Suppressor macrophage treated with lipopolysaccharide for 1 hour (primary cell): ENCODE measurements at regions not wholly inside any gene's neighbourhood (a gene's known extent, or its start where the extent isn't known, plus 50 kb on each side); places are given as distances from the start of the nearest gene placed in this dataset.

ENCODE experiments used
- DNase-seq, 3 donors: peaks; one replicate each; pipeline ENCODE4 v3.0.0-alpha.2; 2020 to 2022

- peak; percentile 85 to 93 (median 91) for DNase-seq
Observed at GRCh38 chr14:50040401-50040775, 76.0 kb downstream of the VCPKMT start.

DNA sequence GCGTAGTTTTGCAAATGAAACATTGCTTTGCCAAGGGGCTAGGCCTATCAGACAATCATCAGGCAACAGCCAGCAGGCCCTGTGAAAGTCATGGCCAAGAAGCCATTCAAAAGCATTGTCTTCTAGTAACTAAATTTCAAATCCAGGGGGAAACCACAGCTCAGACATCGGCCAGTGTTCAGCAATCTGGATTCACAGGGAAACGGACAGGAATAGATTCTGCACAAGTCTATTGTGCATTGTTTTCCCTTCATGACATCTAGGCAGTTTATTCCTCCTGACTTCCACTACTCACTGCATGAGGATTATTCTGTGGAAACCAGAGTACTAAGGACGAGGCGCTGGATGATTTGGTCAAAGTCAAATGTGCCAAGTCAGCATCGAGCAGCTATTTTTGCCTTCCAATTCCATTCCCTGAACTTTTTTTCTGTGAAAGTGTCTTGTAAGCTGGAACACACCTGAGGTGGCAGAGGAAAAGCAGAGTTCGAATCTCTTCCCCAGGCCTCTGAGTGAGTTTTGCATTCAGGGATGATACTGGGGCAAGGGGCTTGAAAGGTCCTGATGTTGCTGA is 75.4 kb downstream of the VCPKMT start:
- no peak for DNase-seq

- DNase-seq: no peak
Observed at GRCh38 chr14:50041980-50042379, 74.4 kb downstream of the VCPKMT start.

DNA sequence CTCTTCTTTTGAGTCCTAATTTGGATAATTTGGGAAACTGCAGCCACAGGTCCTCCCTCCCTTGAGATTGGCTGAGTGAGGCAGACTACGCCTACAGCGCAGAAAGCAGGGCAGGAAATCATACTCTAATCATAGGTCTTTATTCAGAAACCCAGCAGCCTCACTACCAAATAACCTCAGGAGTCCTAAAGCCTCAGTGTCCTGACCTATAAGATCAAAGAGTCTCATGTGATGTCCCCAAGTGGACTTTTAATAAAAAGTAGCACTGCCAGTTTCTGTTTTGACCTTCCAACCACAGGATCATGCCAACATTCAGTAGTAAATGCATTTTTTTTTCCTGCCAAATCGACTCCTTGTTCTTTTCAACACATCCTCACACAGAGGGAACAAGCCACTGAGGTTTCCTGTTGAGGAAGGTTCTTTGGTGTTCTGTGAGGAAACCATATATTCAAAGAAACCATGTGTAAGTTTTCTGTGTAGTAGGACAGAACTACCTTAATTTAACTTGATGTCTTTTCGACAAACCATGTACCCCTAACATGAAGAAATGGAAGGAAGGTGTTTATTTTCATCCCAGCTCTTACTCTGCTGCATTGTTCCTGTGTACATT is 72.2 kb downstream of the VCPKMT start:
- peak; percentile 62 to 80 (median 63) for DNase-seq

DNA sequence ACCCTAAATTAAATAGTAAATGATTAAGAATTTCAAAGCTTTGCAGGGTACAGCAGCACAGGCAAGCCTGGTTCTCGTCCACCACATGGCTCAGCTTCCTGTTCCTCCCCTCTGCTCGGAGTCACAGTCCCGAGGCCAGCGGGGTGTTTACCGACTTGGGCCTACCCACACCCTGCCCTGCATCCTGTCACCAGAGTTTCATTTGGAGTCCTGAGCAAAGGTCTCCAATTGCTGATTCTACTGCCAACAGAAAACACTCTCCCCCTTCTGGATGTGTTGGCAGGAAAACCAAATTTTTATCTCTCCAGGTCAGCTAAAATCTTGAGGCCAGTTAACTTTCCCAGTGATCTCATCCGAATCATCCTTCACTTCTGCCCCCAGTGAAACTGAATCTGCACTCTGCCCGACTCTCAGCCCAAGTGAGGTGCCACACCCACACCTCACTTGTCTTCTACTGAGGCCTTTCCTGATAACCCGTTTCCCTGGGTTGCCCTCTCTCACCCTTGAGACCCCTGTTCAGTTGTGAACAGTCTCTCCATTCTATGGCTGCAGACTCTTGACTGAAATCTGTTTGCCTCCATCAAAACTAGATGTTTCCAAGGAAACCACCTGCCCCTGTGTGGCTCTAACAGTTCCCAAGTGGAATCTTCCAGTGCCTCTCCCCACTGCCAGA is 71.2 kb downstream of the VCPKMT start:
- peak; percentile 95 to 98 (median 95) for DNase-seq

DNA sequence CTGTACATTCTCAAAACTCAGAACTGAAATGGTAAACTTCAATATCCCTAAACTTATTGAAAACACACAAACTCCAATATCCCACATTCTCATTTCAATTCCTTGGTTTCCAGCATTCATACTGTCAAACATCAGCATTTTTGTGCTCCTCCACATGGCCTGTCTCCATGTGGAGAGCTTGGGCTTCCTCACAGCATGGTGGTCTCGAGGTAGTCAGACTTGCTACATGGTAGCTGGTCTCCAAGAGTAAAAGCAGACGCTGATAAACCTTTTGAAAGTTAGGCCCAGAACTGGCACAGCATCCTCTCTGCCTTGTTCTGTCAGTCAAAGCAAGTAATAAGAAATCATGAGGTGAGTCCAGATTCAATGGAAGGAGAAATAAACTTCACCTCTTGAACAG is 70.5 kb downstream of the VCPKMT start:
- no peak for DNase-seq

DNA sequence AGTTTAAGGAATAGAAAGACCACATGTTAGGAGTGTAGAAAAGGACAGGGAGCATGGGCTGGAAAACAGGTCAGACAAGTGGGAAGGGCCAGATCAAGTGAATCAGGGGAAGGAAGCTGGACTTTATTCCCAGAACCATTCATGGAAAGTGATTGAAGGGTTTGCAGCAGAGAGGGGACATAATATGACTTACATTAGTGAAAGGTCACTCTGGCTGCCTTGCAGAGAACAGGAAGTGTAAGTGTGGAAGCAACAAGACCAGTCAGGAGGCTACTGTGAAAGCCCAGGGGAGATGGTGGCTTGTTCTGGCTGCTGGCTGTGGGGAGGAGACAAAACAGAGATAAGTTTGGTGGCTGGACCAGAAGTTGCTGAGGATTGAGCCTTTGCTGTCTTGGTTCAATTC is 69.1 kb downstream of the VCPKMT start:
- peak; percentile 69 to 84 (median 72) for DNase-seq

- no peak for DNase-seq
Observed at GRCh38 chr14:50049093-50049492, 67.3 kb downstream of the VCPKMT start.

DNA sequence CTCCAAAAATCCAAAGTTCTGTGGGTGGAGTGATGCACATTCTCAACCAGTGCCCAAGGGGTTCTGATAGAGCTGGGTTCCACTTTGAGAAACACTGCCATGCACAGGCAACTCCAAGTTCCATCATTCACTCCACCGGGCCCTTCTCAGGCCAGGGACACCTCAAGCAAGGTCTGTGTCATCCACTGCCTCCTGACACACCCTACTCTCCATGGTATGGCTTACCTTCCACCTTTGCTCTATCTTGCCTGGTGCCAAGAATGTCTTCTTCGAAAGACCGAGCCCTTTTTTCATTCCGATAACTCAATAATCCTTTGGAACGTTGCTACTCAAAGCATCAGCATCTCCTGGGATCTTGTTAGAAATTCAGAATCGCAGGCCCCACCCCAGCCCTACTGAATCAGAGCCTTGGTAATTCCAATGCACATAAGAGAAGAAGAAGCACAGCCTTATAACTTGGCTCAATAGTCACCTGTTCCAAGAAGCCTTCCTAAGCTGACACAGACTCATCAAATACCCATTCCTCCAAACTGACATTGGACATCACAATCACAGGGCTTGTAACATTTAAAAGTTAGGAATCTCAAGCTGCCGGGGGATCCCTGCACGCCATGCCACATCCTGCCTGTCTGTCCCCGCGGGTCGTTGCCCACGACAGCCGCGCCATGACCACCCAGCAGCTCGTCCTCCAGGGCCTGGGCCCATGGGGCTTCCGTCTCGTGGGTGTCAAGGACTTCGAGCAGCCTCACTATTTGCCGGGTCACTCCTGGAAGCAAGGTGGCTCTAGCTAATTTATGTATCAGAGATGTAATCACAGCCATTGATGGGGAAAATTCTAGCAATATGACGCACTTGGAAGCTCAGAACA is 66.4 kb downstream of the VCPKMT start:
- no peak for DNase-seq

- DNase-seq: no peak
Observed at GRCh38 chr14:50051106-50051505, 65.3 kb downstream of the VCPKMT start.

DNA sequence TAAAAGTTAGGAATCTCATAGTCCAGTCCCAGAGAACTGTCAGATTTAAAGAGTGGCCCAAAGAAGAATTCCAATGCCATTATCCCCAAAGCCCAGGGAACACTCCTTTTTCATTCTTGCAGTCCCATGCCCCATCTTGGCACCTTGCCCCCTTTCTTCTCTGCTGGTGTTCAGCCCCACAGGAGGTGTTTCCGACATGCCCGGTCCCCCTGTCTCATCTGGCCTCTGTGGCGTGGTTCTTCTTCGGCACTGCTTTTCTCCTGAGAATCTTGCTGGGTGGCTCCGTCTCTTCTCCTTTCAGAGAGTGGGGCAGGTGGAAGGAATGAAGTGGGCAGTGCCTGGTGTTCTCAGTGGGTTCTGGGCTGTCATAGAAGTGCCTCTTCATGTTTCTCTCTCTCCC is 64.7 kb downstream of the VCPKMT start:
- DNase-seq: no peak

GRCh38 chr14:50052517-50052916 is 63.9 kb downstream of the VCPKMT start:
- DNase-seq: no peak

DNA sequence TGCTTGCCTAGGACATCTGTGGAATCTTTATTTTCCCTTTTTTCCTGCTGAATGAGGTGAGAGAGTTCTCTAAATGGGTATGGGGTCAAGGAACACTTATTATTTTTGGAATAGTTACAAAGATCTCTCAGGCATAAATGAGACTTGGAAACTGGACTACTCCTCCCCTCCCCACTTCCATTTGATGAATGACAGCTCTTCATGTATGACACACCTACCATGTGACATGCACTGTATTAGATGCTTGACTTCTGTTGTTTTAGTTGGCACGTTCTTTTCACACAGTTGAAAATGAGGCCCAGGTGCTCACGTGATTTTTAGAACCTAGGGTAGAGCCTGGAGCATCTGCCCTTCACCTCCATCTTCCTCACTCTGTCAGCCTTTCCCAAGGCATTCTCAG is 62.4 kb downstream of the VCPKMT start:
- DNase-seq: no peak

DNA sequence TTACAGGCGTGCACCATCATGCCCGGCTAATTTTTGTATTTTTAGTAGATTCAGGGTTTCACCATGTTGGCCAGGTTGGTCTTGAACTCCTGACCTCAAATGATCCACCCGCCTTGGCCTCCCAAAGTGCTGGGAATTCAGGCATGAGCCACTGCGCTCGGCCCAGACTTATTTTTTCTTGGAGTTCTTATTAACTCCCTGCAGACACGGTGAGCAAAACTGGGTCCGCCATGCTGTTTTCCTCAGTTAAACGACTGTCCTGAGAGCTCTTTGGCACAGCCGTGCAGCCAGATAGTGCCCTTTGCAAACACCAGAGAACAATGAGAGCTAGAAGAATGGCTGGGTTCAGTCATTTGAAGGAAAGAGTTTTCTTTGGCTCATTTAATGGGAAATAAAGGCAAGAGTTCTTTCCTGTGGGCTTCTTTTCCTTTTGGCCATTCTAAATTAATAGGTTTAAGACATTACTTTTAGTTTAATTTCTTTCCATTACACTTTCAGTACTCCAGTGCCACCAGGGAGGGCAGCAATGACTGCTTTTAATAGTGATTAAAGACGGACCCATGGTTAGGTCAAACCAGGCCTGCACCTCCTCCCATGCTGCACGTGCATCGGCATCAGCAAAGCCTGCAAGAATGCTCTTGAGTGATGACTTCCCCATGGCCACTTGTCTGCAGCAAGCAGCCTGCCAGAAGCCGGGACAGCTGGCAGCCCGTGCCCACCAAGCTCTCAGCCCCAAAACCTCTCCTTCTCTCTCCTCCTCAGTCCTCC is 60.7 kb downstream of the VCPKMT start:
- DNase-seq: peak; percentile 74 to 85 (median 76)

GRCh38 chr14:50056435-50056834 is 59.9 kb downstream of the VCPKMT start:
- DNase-seq: peak; percentile 38 to 44 (median 44)

- DNase-seq: no peak
Observed at GRCh38 chr14:50057331-50057730, 59.0 kb downstream of the VCPKMT start.

DNA sequence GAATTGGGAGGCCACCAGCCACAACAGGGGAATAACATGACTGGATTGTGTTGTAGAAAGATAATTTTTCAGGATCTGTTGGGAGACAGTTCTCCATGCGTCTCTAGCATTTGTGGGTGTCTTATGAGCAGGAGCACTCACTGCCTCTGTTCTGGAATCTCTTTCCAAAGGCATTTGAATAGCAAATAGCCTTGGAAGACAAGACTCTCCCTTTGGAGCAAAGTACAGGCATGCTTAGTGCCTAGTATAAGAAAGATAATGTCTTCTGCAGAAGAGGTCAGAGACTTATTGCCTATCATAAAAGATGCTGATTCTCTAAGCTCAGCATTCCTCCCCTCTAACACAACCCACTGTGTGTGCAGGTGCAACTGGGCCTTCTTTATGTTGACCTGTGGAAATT is 58.3 kb downstream of the VCPKMT start:
- DNase-seq: no peak
